H9 (cell line): ENCODE measurements at regions not wholly inside any gene's neighbourhood (a gene's known extent, or its start where the extent isn't known, plus 50 kb on each side); places are given as distances from the start of the nearest gene placed in this dataset.

Experiments
- DNase-seq: peaks from one replicate; pipeline ENCODE4 v3.0.0-alpha.2; 2017
- H2AFZ ChIP-seq: one replicate; pipeline ENCODE4 v1.6.1; 2013; ENCODE audit warnings: mild to moderate bottlenecking, low read length, control low read depth, moderate library complexity
- H2AK5ac ChIP-seq: 2 replicates; pipeline ENCODE4 v1.6.1; 2013; ENCODE audit warnings: low read length, control low read depth, mixed read lengths; ENCODE audit not compliant: insufficient read length
- H2BK120ac ChIP-seq: one replicate; pipeline ENCODE4 v1.6.1; 2013; ENCODE audit warnings: low read depth, mild to moderate bottlenecking, low read length, control low read depth, inconsistent platforms; ENCODE audit not compliant: poor library complexity, severe bottlenecking
- H2BK12ac ChIP-seq: 2 replicates; pipeline ENCODE4 v1.6.1; 2013; ENCODE audit warnings: low read length, control low read depth, mixed read lengths, low read depth; ENCODE audit not compliant: insufficient read length
- H2BK15ac ChIP-seq: 2 replicates; pipeline ENCODE4 v1.6.1; 2013; ENCODE audit warnings: low read depth, low read length, control low read depth
- H2BK20ac ChIP-seq: one replicate; pipeline ENCODE4 v1.6.1; 2013; ENCODE audit warnings: low read depth, mild to moderate bottlenecking, low read length, control low read depth, inconsistent platforms; ENCODE audit not compliant: poor library complexity, severe bottlenecking
- H2BK5ac ChIP-seq: 2 replicates; pipeline ENCODE4 v1.6.1; 2013; ENCODE audit warnings: low read length, control low read depth, mixed read lengths; ENCODE audit not compliant: insufficient read length
- H3K14ac ChIP-seq: 2 replicates; pipeline ENCODE4 v1.6.1; 2013; ENCODE audit warnings: low read length, control low read depth; ENCODE audit not compliant: insufficient read depth
- H3K18ac ChIP-seq: 2 replicates; pipeline ENCODE4 v1.6.1; 2013; ENCODE audit warnings: low read depth, mild to moderate bottlenecking, mixed read lengths, low read length, control low read depth; ENCODE audit not compliant: insufficient read length
- H3K23ac ChIP-seq: 2 replicates; pipeline ENCODE4 v1.6.1; 2013; ENCODE audit warnings: low read length, control low read depth, mixed read lengths, low read depth; ENCODE audit not compliant: insufficient read length
- H3K23me2 ChIP-seq: 2 replicates; pipeline ENCODE4 v1.6.1; 2013; ENCODE audit warnings: low read depth, mild to moderate bottlenecking, mixed read lengths, low read length, control low read depth; ENCODE audit not compliant: insufficient read length, poor library complexity, severe bottlenecking
- H3K27ac ChIP-seq: 2 replicates; pipeline ENCODE4 v1.5.1; 2013; ENCODE audit warnings: low read length, control low read depth, mixed read lengths, low read depth; ENCODE audit not compliant: insufficient read length
- H3K27me3 ChIP-seq: 2 replicates; pipeline ENCODE4 v1.6.1; 2013; ENCODE audit warnings: low read length, control low read depth, inconsistent platforms; ENCODE audit not compliant: insufficient read depth
- H3K4ac ChIP-seq: 2 replicates; pipeline ENCODE4 v1.6.1; 2013; ENCODE audit warnings: low read depth, mild to moderate bottlenecking, control low read depth, inconsistent platforms, low read length, moderate library complexity
- H3K4me1 ChIP-seq: 2 replicates; pipeline ENCODE4 v1.6.1; 2013; ENCODE audit warnings: low read length, control low read depth, inconsistent platforms; ENCODE audit not compliant: insufficient read depth
- H3K4me2 ChIP-seq: 2 replicates; pipeline ENCODE4 v1.6.1; 2013; ENCODE audit warnings: low read length, control low read depth, mixed read lengths; ENCODE audit not compliant: insufficient read length, insufficient read depth
- H3K56ac ChIP-seq: 2 replicates; pipeline ENCODE4 v1.6.1; 2013; ENCODE audit warnings: low read depth, mild to moderate bottlenecking, mixed read lengths, low read length, control low read depth; ENCODE audit not compliant: insufficient read length
- H3K79me1 ChIP-seq: 2 replicates; pipeline ENCODE4 v1.6.1; 2013; ENCODE audit warnings: low read depth, mild to moderate bottlenecking, moderate library complexity, low read length, control low read depth, inconsistent platforms; ENCODE audit not compliant: insufficient read depth, poor library complexity, severe bottlenecking
- H3K79me2 ChIP-seq: 2 replicates; pipeline ENCODE4 v1.6.1; 2013; ENCODE audit warnings: low read length, control low read depth, inconsistent platforms; ENCODE audit not compliant: insufficient read depth
- H3K9ac ChIP-seq: 2 replicates; pipeline ENCODE4 v1.6.1; 2013; ENCODE audit warnings: low read length, control low read depth, mixed read lengths; ENCODE audit not compliant: insufficient read length; ENCODE audit errors: extremely low read depth
- H3K9me3 ChIP-seq: one replicate; pipeline ENCODE4 v1.6.1; 2013; ENCODE audit warnings: low read depth, low read length, inconsistent platforms; ENCODE audit not compliant: control insufficient read depth
- H3T11ph ChIP-seq: one replicate; pipeline ENCODE4 v1.6.1; 2013; ENCODE audit warnings: mild to moderate bottlenecking, low read length, control low read depth, inconsistent platforms
- H4K20me1 ChIP-seq: one replicate; pipeline ENCODE4 v1.6.1; 2013; ENCODE audit not compliant: control insufficient read depth, insufficient read length, insufficient read depth
- H4K5ac ChIP-seq: 2 replicates; pipeline ENCODE4 v1.6.1; 2013; ENCODE audit warnings: low read depth, mild to moderate bottlenecking, mixed read lengths, low read length, control low read depth; ENCODE audit not compliant: insufficient read length
- H4K8ac ChIP-seq: replicated peaks from 2 replicates; pipeline ENCODE4 v1.6.1; 2013; ENCODE audit warnings: low read length, control low read depth, mixed read lengths, low read depth; ENCODE audit not compliant: insufficient read length
- H4K91ac ChIP-seq: 2 replicates; pipeline ENCODE4 v1.6.1; 2013; ENCODE audit warnings: low read depth, mild to moderate bottlenecking, moderate library complexity, mixed read lengths, low read length, control low read depth; ENCODE audit not compliant: insufficient read length
- H3K27ac Mint-ChIP-seq, 3 experiments: 2 replicates in 2 of 3; 3 replicates in 1 of 3; pipeline ENCODE4 v1.8.0; 2020 to 2021; ENCODE audit warnings: mixed read lengths in 3 of 3, mild to moderate bottlenecking in 1 of 3, moderate library complexity in 1 of 3
- H3K27me3 Mint-ChIP-seq: 2 replicates; pipeline ENCODE4 v1.8.0; 2021; ENCODE audit warnings: low read depth, mild to moderate bottlenecking, moderate library complexity, mixed read lengths
- H3K36me3 Mint-ChIP-seq, 3 experiments: 2 replicates in 2 of 3; 3 replicates in 1 of 3; pipeline ENCODE4 v1.8.0; 2020 to 2021; ENCODE audit warnings: low read depth in 3 of 3, mixed read lengths in 3 of 3; ENCODE audit not compliant: insufficient read depth in 1 of 3
- H3K4me1 Mint-ChIP-seq, 2 experiments: 2 replicates each; pipeline ENCODE4 v1.8.0; 2020; ENCODE audit warnings: mixed read lengths in 2 of 2
- H3K4me3 Mint-ChIP-seq, 2 experiments: 2 replicates in 1 of 2; 3 replicates in 1 of 2; pipeline ENCODE4 v1.8.0; 2020 to 2021; ENCODE audit warnings: mild to moderate bottlenecking in 2 of 2, mixed read lengths in 2 of 2, moderate library complexity in 1 of 2
- H3K9me3 Mint-ChIP-seq, 2 experiments: 2 replicates in 1 of 2; 3 replicates in 1 of 2; pipeline ENCODE4 v1.8.0; 2020; ENCODE audit warnings: mild to moderate bottlenecking in 2 of 2, mixed read lengths in 2 of 2, moderate library complexity in 1 of 2
- CTCF ChIP-seq: fragments of 200-600 bp; sonication (generic); conservative IDR thresholded peaks from 3 replicates; pipeline ENCODE4 v1.8.0; 2021; ENCODE audit warnings: antibody characterized with exemption, mild to moderate bottlenecking
- WGBS: extraction: QIAGEN DNeasy Blood & Tissue Kit; methylation state at CpG from one replicate; pipeline ENCODE4 v1.1.7; 2013; ENCODE audit warnings: missing lambda C conversion rate, low lambda C conversion rate, mixed read lengths; ENCODE audit not compliant: insufficient read length; ENCODE audit errors: extremely low coverage; 5-methylcytosine and 5-hydroxymethylcytosine counted together

- Histone ChIP-seq H2BK20ac (no peak overlapping the region), H4K20me1 (no peaks in the 10 kb centered on the region), H3T11ph (no peak overlapping the region), H3K4me2 (no peak overlapping the region), H2AK5ac (no peak overlapping the region), H3K23me2 (no peaks in the 10 kb centered on the region), H2BK5ac (no peak overlapping the region), H3K79me2 (no peaks in the 10 kb centered on the region), H3K79me1 (no peaks in the 10 kb centered on the region), H2BK15ac (no peak overlapping the region), H3K56ac (no peak overlapping the region), H4K91ac (no peak overlapping the region), H3K9me3 (no peaks in the 10 kb centered on the region), H3K4ac (no peak overlapping the region), H2BK120ac (no peak overlapping the region), H3K23ac (no peak overlapping the region), H3K27me3 (no peaks in the 10 kb centered on the region), H3K4me1 (no peaks in the 10 kb centered on the region), H3K18ac (no peak overlapping the region), H4K5ac (no peak overlapping the region), H3K9ac (no peak overlapping the region), H3K14ac (no peak overlapping the region), H2BK12ac (no peak overlapping the region), H2AFZ (no peak overlapping the region), H3K27ac (no peak overlapping the region), H4K8ac (no peak overlapping the region)
- peaks cover 3% of the 10 kb centered on the region; the same call in 1 of the 2 replicates for H3K27me3 Mint-ChIP-seq
- peaks cover 0 to 7% of the 10 kb centered on the region in 2 experiments; a peak in 3 of 5 replicates for H3K9me3 Mint-ChIP-seq
- no peak overlapping the region for H3K4me3 Mint-ChIP-seq
- H3K4me1 Mint-ChIP-seq: peaks cover 7 to 13% of the 10 kb centered on the region in 2 experiments; a peak in 3 of 4 replicates
- WGBS: no CpG with 5 or more reads among the region's 10 CpGs
- H3K36me3 Mint-ChIP-seq: peaks cover 0 to 5% (median 0%) of the 10 kb centered on the region in 3 experiments; a peak in 2 of 7 replicates
- peak overlapping the region in 1 of 3 experiments; percentile 94; a peak in 1 of 7 replicates for H3K27ac Mint-ChIP-seq
- DNase-seq: no peak
- TF ChIP-seq CTCF: no peak
Measured at GRCh38 chrX:871626-872025, 241.0 kb downstream of the SHOX start.
